Prostate gland (tissue), 2 donors: ENCODE measurements at regions not wholly inside any gene's neighbourhood (a gene's known extent, or its start where the extent isn't known, plus 50 kb on each side); places are given as distances from the start of the nearest gene placed in this dataset.

Source experiments
- DNase-seq: peaks from one replicate; pipeline ENCODE4 v3.0.0-alpha.2; 2019; ENCODE audit warnings: low spot score
- H3K27ac ChIP-seq, 2 donors: fragments of 200-600 bp; sonication (generic); 2 replicates each; pipeline ENCODE4 v1.5.1; 2017 to 2019
- H3K27me3 ChIP-seq: fragments of 200-600 bp; sonication (generic); replicated peaks from 2 replicates; pipeline ENCODE4 v1.5.1; 2019; ENCODE audit not compliant: insufficient read depth
- H3K36me3 ChIP-seq, 2 donors: fragments of 200-600 bp; sonication (generic); 1 replicate in 1 of 2; 2 replicates in 1 of 2; pipeline versions ENCODE4 v1.5.1 to v1.8.1; 2017 to 2019
- H3K4me1 ChIP-seq: fragments of 200-600 bp; sonication (generic); replicated peaks from 2 replicates; pipeline ENCODE4 v1.5.1; 2019
- H3K4me3 ChIP-seq, 2 donors: fragments of 200-600 bp; sonication (generic); 2 replicates each; pipeline ENCODE4 v1.5.1; 2017 to 2019
- H3K9me3 ChIP-seq: fragments of 200-600 bp; sonication (generic); 2 replicates; pipeline ENCODE4 v1.5.1; 2017
- POLR2A ChIP-seq: fragments of 450-650 bp; IDR thresholded peaks from one replicate; pipeline ENCODE4 v1.6.1; 2016; ENCODE audit warnings: antibody characterized with exemption, mild to moderate bottlenecking
- POLR2AphosphoS5 ChIP-seq: sonication (generic); formaldehyde crosslinking; IDR thresholded peaks from one replicate; pipeline ENCODE4 v1.6.1; 2017; ENCODE audit warnings: antibody characterized with exemption
- WGBS: methylation state at CpG from one replicate; pipeline ENCODE4 v1.1.5; 2018; 5-methylcytosine and 5-hydroxymethylcytosine counted together
- intact Hi-C: fragments of 100-400 bp; cut with DNase I; formaldehyde crosslinking; loops from one replicate; pipeline ENCODE4 v1.14.2; 2022
- TF ChIP-seq, protein P1 (sequence below), 4 experiments: fragments of 200-600 bp in 2 of 4; fragments of 450-650 bp in 2 of 4; sonication (generic) in 2 of 4; IDR thresholded peaks; 1 replicate in 3 of 4; 2 replicates in 1 of 4; pipeline ENCODE4 v1.5.1; 2016 to 2019; ENCODE audit warnings: antibody characterized with exemption in 4 of 4, mild to moderate bottlenecking in 2 of 4, moderate library complexity in 2 of 4

DNA sequence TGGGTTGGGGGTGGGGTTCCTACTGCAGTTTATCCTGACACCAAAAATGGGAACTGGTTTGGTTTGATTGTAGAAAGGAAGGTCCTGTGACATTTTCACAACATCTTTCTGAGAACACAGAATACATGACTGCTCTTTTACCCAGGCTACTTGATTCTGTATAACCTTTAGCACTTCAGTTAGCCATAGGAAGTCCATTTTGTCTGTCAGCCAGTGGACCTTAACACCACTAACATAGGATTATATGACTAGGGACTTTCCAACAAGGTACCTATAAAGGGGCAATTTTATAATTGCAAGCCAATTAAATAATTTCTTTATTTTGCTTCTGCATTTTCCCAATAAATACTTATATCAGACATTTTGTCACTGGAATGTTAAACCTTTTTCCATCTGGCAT, 489.2 kb upstream of the MIS18BP1 start:
- DNase-seq: no peak
- no peaks in the 10 kb centered on the region for H3K27me3 ChIP-seq
- no peak overlapping the region for H3K4me3 ChIP-seq
- no peaks in the 10 kb centered on the region for H3K4me1 ChIP-seq
- H3K9me3 ChIP-seq: no peaks in the 10 kb centered on the region
- no peaks in the 10 kb centered on the region for H3K36me3 ChIP-seq
- intact Hi-C loops: no loop called here
- TF ChIP-seq POLR2AphosphoS5 (no peak), POLR2A (no peak)
- TF ChIP-seq, protein P1, sequence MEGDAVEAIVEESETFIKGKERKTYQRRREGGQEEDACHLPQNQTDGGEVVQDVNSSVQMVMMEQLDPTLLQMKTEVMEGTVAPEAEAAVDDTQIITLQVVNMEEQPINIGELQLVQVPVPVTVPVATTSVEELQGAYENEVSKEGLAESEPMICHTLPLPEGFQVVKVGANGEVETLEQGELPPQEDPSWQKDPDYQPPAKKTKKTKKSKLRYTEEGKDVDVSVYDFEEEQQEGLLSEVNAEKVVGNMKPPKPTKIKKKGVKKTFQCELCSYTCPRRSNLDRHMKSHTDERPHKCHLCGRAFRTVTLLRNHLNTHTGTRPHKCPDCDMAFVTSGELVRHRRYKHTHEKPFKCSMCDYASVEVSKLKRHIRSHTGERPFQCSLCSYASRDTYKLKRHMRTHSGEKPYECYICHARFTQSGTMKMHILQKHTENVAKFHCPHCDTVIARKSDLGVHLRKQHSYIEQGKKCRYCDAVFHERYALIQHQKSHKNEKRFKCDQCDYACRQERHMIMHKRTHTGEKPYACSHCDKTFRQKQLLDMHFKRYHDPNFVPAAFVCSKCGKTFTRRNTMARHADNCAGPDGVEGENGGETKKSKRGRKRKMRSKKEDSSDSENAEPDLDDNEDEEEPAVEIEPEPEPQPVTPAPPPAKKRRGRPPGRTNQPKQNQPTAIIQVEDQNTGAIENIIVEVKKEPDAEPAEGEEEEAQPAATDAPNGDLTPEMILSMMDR (IDR thresholded peaks at IDR 0.05): no peak
- no peak overlapping the region for H3K27ac ChIP-seq

DNA sequence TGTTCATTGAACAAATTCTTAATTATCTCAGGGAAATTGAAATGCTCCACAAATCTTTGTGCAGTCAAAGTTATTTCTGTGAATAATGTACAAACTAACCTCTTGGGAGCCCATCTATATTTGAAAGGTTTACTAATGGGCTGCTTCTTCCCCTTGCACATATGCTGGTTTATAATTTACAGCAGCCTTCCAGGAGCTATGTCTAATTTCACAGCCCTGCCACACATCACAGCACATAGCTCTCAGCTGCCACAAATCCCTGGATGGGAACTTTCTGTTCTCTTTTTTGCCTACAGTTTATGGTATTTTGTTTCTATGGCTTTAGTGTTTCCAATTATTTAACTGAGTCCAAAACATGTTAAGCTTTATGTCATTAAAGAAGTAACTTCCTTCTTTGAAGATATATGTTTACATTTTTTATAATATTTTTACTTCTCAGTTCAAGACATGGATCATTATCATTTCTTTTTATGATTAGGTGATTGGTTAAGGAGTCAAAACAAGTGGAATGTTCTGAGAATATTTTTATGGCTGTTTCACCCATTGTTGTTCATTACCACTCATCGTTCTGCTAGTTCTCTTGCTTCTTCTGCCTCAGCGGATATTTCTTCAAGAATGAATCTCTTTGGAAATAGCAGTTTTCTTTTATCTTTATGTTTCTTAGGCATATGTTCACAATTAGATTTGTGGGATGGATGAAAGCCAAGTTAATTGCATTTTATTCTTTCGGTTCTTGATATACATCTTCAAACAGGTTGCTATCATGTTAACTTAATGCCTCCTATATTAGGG, 475.6 kb upstream of the MIS18BP1 start:
- Histone ChIP-seq H3K36me3 (no peaks in the 10 kb centered on the region), H3K4me3 (no peak overlapping the region), H3K27ac (no peak overlapping the region), H3K4me1 (no peaks in the 10 kb centered on the region), H3K9me3 (no peaks in the 10 kb centered on the region), H3K27me3 (no peaks in the 10 kb centered on the region)
- TF ChIP-seq, protein P1 (IDR thresholded peaks at IDR 0.05): no peak
- TF ChIP-seq POLR2A (no peak), POLR2AphosphoS5 (no peak)
- intact Hi-C loops: no loop called here
- WGBS: 27% methylated on average over 3 of the region's 3 CpGs
- DNase-seq: no peak

DNA sequence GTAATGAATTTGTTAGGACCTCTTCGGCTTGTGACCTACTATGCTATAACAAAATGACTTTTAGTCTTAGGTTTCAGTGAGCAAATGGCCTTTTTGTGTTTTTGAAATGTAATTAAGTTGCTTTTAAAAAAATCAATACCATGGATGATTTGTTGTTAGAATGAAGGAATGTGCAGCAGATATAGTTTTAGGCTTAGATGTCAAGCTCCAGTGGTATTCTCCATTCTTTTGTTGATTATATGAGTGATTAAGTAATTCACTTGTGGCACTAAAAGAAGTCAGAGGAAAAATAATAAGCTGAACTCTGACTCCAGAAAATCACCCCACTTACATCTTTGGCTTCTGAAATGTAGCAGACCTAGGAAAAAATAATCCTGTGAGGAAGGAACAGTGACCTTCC, 474.1 kb upstream of the MIS18BP1 start:
- WGBS: 100% methylated on average over 1 of the region's 1 CpG
- no peaks in the 10 kb centered on the region for H3K9me3 ChIP-seq
- H3K27me3 ChIP-seq: no peaks in the 10 kb centered on the region
- intact Hi-C loops: no loop called here
- H3K36me3 ChIP-seq: no peaks in the 10 kb centered on the region
- no peak overlapping the region for H3K27ac ChIP-seq
- TF ChIP-seq, protein P1 (IDR thresholded peaks at IDR 0.05): no peak
- TF ChIP-seq POLR2AphosphoS5 (no peak), POLR2A (no peak)
- no peak for DNase-seq
- no peak overlapping the region for H3K4me3 ChIP-seq
- no peaks in the 10 kb centered on the region for H3K4me1 ChIP-seq

DNA sequence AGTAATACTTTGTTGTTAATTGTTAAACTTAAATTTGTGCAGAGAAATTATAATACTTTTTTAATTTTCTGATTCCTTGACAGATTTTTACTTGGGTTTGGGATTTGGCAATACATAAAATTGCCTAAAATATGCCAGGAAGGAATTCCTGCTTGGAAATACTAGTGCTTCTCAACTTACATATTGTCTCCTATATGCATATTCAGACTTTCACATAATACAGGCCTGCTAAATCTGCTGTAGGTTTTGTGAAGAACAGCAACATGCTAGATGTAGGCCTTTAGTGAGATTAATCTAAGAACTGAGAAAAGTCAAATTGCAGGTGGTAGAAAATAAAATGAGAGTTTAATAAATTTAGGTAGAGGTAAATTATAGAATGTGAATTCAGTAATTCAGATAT, 468.5 kb upstream of the MIS18BP1 start:
- intact Hi-C loops: no loop called here

DNA sequence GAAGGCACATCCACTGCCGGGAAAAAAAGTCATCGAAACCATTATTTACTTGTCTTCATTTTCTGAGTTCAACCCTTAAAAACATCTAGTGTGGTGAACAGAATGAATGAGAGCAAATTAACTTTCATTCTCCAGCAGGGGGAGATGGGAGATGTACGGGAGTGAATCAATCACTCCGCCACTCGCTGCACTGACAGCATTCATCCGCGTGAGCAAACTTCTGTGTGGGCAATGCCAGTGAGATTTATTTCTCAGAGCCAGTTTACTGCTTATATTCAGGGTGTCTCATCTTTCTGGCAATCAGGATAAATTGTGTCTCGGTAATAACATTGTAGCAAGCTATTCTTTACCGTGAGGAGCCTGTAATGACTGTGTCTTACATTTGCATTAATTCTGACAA, 463.6 kb upstream of the MIS18BP1 start:
- TF ChIP-seq, protein P1 (IDR thresholded peaks at IDR 0.05): peak in 1 of 4 experiments; percentile 6
- TF ChIP-seq POLR2AphosphoS5: no peak

More for the DNA sequence above, 468.5 kb upstream of the MIS18BP1 start:
- H3K36me3 ChIP-seq: no peaks in the 10 kb centered on the region
- no peak overlapping the region for H3K4me3 ChIP-seq
- no peak for DNase-seq
- no peaks in the 10 kb centered on the region for H3K27me3 ChIP-seq
- no peak overlapping the region for H3K27ac ChIP-seq
- no peaks in the 10 kb centered on the region for H3K9me3 ChIP-seq
- TF ChIP-seq, protein P1 (IDR thresholded peaks at IDR 0.05): no peak
- TF ChIP-seq POLR2A (no peak), POLR2AphosphoS5 (no peak)
- H3K4me1 ChIP-seq: no peaks in the 10 kb centered on the region

More for the DNA sequence above, 463.6 kb upstream of the MIS18BP1 start:
- intact Hi-C loops: no loop called here
- H3K4me1 ChIP-seq: no peaks in the 10 kb centered on the region
- no peak overlapping the region for H3K27ac ChIP-seq
- no peak for DNase-seq
- H3K9me3 ChIP-seq: no peaks in the 10 kb centered on the region
- WGBS: 34% methylated on average over 9 of the region's 9 CpGs
- H3K36me3 ChIP-seq: no peaks in the 10 kb centered on the region
- H3K27me3 ChIP-seq: no peaks in the 10 kb centered on the region
- H3K4me3 ChIP-seq: no peak overlapping the region
